ENCODE measurements at regions not wholly inside any gene's neighbourhood (a gene's known extent, or its start where the extent isn't known, plus 50 kb on each side); places are given as distances from the start of the nearest gene placed in this dataset.

- H3K27ac ChIP-seq (ENCODE audit: insufficient read depth, low read length), result no peak overlapping the region
- no peak overlapping the region for H4K5ac ChIP-seq (ENCODE audit: low read depth, low read length)
- H3K56ac ChIP-seq (ENCODE audit: extremely low read depth, insufficient read depth, low read length), result no peak overlapping the region
- no TSS peak for BruUV-seq (replicated peaks)
- ChIA-PET POLR2A (ENCODE audit: unreplicated experiment) (no interaction called here), CTCF (no interaction called here)
- no peaks in the 10 kb centered on the region for H3K4me1 ChIP-seq (ENCODE audit: control insufficient read depth, insufficient read depth, low read length)
- no peak overlapping the region for H3K9ac ChIP-seq (ENCODE audit: low read depth, low read length)
- no peaks in the 10 kb centered on the region for H3K9me3 ChIP-seq (ENCODE audit: control insufficient read depth, insufficient read depth, low read length)
- H4K91ac ChIP-seq (ENCODE audit: insufficient read depth, low read depth, low read length), result no peak overlapping the region
- no peak overlapping the region for H2AK5ac ChIP-seq (ENCODE audit: low read depth, low read length)
- no peaks in the 10 kb centered on the region for H3K79me1 ChIP-seq (ENCODE audit: low read depth in 1 of 2, low read length in 2 of 2)
- H2BK5ac ChIP-seq (ENCODE audit: low read depth, low read length, poor library complexity, severe bottlenecking), result no peak overlapping the region
- in situ Hi-C loops (cut with MboI; ENCODE audit: low sequenced_read_pairs), result no loop called here
- no peak overlapping the region for H4K8ac ChIP-seq (ENCODE audit: low read depth in 2 of 2, low read length in 2 of 2)
- intact Hi-C loops (cut with micrococcal nuclease), result no loop called here
- no peak overlapping the region for H3K23ac ChIP-seq (ENCODE audit: low read depth, low read length)
- H3K4me3 ChIP-seq (ENCODE audit: insufficient read depth, low read depth, low read length), result no peak overlapping the region
- no peak overlapping the region for H2AFZ ChIP-seq (replicated peaks; ENCODE audit: low read length, poor library complexity)
- DNase-seq (no peak), ATAC-seq (ENCODE audit: low read depth) (no peak)
- no peak overlapping the region for H3K14ac ChIP-seq (replicated peaks; ENCODE audit: low read depth, low read length)
- no peak overlapping the region for H2BK15ac ChIP-seq (ENCODE audit: low read depth, low read length)
- H3K18ac ChIP-seq (ENCODE audit: low read depth, low read length), result no peak overlapping the region
- no peak overlapping the region for H2BK20ac ChIP-seq (ENCODE audit: low read depth, low read length)
- no peak overlapping the region for H2AK9ac ChIP-seq (replicated peaks; ENCODE audit: low read depth, low read length, poor library complexity)
- dilution Hi-C loops (cut with HindIII; ENCODE audit: low sequenced_read_pairs, unreplicated experiment), result no loop called here
- no peaks in the 10 kb centered on the region for H3K9me1 ChIP-seq (ENCODE audit: insufficient read depth, low read length)
- H3K36me3 ChIP-seq (ENCODE audit: control insufficient read depth, insufficient read depth, low read length), result no peaks in the 10 kb centered on the region
- no peak overlapping the region for H2BK120ac ChIP-seq (ENCODE audit: low read depth, low read length)
- TF ChIP-seq POLR2A (IDR thresholded peaks at IDR 0.05; ENCODE audit: low read depth, low read length) (no peak), ELK1 (IDR thresholded peaks at IDR 0.05; ENCODE audit: borderline replicate concordance, low read depth, low read length) (no peak), MAFK (IDR thresholded peaks at IDR 0.05; ENCODE audit: low read depth, low read length) (no peak), MXI1 (IDR thresholded peaks at IDR 0.05; ENCODE audit: borderline replicate concordance, low read depth, low read length) (no peak), RAD21 (IDR thresholded peaks at IDR 0.05; ENCODE audit: low read length) (no peak), RFX5 (IDR thresholded peaks at IDR 0.05; ENCODE audit: low read depth, low read length) (no peak), CEBPB (IDR thresholded peaks at IDR 0.05; ENCODE audit: low read depth, low read length) (no peak), CHD1 (IDR thresholded peaks at IDR 0.05; ENCODE audit: low read depth, low read length) (no peak), FOS (IDR thresholded peaks at IDR 0.05; ENCODE audit: low read depth, low read length) (no peak), CTCF (conservative IDR thresholded peaks at IDR 0.05; ENCODE audit: low read depth, low read length) (no peak), NFE2L2 (IDR thresholded peaks at IDR 0.05; ENCODE audit: low read depth, low read length) (no peak), MAZ (IDR thresholded peaks at IDR 0.05; ENCODE audit: borderline replicate concordance, low read depth, low read length) (no peak), SMC3 (IDR thresholded peaks at IDR 0.05; ENCODE audit: low read depth, low read length) (no peak), BHLHE40 (IDR thresholded peaks at IDR 0.05; ENCODE audit: low read depth, low read length) (no peak), RCOR1 (IDR thresholded peaks at IDR 0.05; ENCODE audit: insufficient replicate concordance, low read length) (no peak)
- TF ChIP-seq, protein P1, sequence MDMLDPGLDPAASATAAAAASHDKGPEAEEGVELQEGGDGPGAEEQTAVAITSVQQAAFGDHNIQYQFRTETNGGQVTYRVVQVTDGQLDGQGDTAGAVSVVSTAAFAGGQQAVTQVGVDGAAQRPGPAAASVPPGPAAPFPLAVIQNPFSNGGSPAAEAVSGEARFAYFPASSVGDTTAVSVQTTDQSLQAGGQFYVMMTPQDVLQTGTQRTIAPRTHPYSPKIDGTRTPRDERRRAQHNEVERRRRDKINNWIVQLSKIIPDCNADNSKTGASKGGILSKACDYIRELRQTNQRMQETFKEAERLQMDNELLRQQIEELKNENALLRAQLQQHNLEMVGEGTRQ (IDR thresholded peaks at IDR 0.05; ENCODE audit: low read depth, low read length), result no peak
- no peaks in the 10 kb centered on the region for H3K27me3 ChIP-seq (ENCODE audit: control insufficient read depth, insufficient read depth, low read length)
- H4K20me1 ChIP-seq (ENCODE audit: insufficient read depth, low read length), result no peaks in the 10 kb centered on the region
- no peak overlapping the region for H3K4ac ChIP-seq (ENCODE audit: low read depth, low read length)
- H3K4me2 ChIP-seq (ENCODE audit: low read depth, low read length), result no peak overlapping the region
- 50% methylated on average over 1 of the region's 2 CpGs; no CpG with 5 or more reads in 1 of the 2 experiments for WGBS, 2 experiments (ENCODE audit: extremely low coverage in 2 of 2, insufficient read length in 1 of 2)
Measured at GRCh38 chr5:62729675-62730074, 151.1 kb downstream of the LRRC70 start.

All from IMR-90 (cell line).